GM12873 (cell line): ENCODE measurements at regions not wholly inside any gene's neighbourhood (a gene's known extent, or its start where the extent isn't known, plus 50 kb on each side); places are given as distances from the start of the nearest gene placed in this dataset.

Source experiments
- TF ChIP-seq, protein P1 (sequence below): IDR thresholded peaks from 2 replicates; pipeline ENCODE4 v1.5.1; 2012; ENCODE audit warnings: low read depth, mild to moderate bottlenecking, moderate library complexity, low read length, control low read depth; ENCODE audit not compliant: insufficient read depth; ENCODE audit errors: missing control alignments

DNA sequence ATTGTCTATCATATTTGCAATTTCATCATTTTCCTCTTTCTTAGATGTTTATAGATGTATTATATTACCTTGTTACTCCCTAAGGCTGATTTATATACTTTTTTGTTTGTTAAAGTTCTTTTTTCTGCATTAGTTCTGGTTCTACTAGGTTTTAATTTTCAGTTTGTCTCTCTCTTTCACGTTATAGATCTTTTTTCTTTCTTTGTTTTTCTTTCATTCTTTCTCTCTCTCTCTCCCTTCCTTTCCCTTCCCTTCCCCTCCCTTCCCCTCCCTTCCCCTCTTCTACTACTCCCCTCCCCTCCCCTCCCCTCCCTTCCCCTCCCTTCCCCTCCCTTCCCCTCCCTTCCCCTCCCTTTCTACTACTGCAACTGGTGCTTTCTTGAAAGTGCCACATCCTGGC, 345.3 kb downstream of the CENPW start:
- TF ChIP-seq, protein P1, sequence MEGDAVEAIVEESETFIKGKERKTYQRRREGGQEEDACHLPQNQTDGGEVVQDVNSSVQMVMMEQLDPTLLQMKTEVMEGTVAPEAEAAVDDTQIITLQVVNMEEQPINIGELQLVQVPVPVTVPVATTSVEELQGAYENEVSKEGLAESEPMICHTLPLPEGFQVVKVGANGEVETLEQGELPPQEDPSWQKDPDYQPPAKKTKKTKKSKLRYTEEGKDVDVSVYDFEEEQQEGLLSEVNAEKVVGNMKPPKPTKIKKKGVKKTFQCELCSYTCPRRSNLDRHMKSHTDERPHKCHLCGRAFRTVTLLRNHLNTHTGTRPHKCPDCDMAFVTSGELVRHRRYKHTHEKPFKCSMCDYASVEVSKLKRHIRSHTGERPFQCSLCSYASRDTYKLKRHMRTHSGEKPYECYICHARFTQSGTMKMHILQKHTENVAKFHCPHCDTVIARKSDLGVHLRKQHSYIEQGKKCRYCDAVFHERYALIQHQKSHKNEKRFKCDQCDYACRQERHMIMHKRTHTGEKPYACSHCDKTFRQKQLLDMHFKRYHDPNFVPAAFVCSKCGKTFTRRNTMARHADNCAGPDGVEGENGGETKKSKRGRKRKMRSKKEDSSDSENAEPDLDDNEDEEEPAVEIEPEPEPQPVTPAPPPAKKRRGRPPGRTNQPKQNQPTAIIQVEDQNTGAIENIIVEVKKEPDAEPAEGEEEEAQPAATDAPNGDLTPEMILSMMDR, result no peak

DNA sequence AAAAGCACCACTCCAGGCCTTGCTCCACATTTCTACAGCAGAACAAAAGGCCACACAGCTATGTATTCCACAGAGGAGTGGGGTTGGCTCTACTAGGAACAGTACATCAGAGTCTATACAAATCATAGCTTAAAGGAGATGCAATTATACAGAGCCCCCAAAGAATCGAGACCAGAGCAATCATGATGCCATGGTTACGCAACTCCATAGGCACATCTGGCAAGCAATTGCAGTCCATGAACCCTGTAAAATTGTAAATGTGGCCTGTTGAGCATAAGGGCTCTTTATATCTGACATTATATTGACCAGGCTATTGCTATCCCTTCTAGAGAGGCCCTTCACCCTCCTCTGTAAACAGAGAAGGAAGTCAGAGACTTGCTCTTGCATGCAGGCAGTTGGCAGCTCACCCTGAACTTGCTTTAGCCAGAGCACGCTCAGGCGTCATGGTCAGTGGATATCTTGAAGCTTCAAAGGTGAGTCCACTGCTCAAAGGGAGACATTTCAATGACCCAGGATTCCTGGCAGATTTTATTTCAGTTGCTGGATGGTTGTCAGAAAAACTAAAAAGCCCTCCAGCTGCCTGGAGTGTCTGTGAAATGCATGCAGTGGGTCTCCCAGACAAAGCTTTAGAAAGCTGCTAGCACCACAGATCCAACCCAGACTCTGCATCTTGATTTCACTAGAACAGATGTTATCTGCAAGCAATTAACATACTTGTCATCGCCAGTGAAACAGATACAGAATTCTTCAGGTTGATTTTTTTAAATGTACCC, 357.2 kb downstream of the CENPW start:
- TF ChIP-seq, protein P1, result no peak

DNA sequence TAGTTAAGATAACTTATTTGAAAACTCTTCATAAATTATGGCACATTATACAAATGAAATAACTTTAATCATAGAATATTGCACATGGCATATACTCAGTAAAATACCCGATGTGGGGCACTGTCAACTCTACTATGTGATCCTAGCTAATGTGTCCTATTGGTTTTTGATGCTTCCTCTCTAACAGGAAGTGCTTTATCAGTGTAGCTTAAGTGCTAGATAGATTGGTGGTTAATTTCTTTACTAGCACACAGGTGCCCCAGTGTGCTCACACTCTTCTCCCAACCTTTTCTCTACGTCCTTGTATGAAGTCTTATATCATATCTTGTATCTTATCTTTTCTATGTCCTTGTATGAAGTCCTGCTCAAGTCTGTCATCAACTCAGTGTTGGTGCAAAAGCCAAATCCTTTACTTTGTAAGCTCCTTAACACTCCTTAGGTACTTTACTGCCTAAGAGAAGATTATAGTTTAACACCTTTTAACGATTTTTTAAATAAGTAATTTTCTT, 358.9 kb downstream of the CENPW start:
- TF ChIP-seq, protein P1, result no peak

DNA sequence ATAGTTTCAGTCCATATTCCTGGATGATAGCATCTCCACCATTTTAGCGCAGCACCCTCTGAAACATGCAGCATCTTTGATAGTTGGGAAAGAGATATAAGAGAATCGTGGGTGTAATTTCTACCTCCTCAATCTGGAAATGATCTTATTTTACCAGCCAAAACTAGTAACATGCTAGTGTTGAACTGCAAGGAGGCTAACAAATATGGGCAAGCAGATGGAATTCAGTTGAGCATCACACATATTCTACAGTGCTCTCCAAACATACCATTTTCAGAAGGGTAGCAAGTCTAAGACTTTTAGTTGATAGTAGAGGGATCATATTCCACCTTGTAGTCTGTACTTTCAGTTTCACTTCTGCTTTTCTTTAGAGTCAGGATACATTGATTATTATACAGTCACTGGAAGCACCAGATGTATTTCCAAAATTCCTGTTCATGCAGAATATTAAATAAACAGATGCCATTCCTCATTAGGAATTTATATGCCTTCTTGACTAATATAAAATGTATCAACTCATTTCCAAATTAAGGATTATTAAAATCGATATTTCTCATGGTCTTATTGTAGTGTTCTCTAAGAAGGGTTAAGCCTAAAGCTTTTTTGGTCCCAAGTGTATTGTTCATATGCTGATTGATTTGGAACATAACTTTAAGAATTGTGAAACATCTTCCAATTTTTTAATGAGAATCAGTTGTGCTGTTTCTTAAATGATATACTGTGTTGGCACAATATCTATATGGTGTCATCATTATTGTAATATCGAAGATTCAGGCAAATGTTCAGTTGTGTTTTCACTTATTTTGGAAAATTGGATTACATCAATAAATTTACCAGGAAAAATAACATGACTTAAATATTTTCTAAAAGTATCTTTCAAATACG, 362.0 kb downstream of the CENPW start:
- TF ChIP-seq, protein P1, result no peak

DNA sequence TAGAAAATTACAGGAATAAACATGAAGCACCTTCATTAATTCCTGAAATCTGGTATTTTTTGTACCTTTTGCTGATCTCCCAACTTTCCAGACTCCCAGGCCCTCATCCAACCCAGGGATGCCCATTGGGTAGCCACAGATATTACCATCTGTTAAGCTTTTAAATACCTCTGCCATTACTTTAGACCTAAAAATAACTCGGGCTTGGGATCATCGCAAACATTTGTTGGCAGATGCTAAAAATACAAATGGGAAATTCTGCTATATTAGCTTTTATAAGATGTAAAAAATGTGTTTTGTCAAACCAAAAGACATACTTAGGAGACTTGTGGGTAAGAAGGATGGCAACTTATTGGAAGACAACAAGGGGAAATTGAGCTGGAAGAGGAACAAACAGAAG, 376.1 kb downstream of the CENPW start:
- TF ChIP-seq, protein P1, result no peak

DNA sequence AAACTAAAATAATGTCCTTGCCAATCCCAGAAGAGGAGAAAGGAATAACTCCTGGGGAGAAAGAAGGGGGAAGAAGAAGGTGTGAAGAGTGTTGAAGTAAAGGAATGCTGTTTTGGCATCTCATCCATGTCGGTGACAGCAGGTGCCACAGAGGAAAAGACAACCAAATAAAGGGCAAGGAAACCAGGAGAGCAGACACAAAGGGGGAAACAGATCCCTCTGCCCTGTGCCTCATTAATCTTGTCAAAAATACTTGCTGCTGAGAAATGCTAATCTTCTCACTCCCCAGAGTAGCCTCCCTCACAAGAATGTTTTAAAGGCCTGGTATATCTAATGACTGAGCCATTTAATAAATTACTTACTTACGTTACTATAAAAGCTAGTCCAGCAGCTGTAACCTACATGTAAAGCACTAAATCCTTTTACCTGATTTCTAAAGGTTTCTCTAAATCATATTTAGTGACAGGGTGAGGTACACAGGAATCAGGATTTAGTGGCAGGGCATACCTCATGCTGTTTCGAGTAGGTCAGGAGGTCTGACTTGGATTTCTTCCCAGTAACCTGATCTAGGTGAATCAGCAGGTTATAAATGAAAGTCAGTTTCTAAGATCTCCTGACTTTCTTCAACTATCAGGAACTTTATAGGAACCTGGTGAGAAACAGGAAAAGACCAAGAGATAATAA, 377.1 kb downstream of the CENPW start:
- TF ChIP-seq, protein P1, result no peak
